ENCODE measurements at regions not wholly inside any gene's neighbourhood (a gene's known extent, or its start where the extent isn't known, plus 50 kb on each side); places are given as distances from the start of the nearest gene placed in this dataset.

DNA sequence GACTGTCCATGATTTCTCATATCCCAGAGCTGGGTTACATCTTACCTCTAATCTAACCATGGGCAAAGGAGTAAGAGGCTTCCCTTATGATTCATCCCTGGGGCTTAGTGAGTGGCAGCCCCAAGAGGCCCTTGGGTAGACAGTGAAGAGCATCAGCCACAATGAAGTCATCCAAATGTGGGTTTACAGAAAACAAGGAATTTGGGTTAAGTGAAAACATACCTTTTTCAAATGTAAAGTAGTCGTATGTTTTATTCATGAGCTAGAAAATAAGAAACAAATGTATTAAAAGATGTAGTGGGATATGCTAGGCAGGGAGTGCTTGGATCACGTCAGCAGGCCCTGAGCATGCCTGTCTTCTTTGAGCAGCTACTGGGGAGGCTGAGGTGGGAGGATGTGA is 54.0 kb upstream of the ELK3 start:
- TF ChIP-seq, protein P1, sequence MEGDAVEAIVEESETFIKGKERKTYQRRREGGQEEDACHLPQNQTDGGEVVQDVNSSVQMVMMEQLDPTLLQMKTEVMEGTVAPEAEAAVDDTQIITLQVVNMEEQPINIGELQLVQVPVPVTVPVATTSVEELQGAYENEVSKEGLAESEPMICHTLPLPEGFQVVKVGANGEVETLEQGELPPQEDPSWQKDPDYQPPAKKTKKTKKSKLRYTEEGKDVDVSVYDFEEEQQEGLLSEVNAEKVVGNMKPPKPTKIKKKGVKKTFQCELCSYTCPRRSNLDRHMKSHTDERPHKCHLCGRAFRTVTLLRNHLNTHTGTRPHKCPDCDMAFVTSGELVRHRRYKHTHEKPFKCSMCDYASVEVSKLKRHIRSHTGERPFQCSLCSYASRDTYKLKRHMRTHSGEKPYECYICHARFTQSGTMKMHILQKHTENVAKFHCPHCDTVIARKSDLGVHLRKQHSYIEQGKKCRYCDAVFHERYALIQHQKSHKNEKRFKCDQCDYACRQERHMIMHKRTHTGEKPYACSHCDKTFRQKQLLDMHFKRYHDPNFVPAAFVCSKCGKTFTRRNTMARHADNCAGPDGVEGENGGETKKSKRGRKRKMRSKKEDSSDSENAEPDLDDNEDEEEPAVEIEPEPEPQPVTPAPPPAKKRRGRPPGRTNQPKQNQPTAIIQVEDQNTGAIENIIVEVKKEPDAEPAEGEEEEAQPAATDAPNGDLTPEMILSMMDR (conservative IDR thresholded peaks at IDR 0.05; ENCODE audit: low read length) = no peak
- no peak for TF ChIP-seq EZH2phosphoT487 (IDR thresholded peaks at IDR 0.05; ENCODE audit: borderline replicate concordance, low read depth, low read length)

Measured in OCI-LY7 (cell line).